AG04450 (cell line): ENCODE measurements at regions not wholly inside any gene's neighbourhood (a gene's known extent, or its start where the extent isn't known, plus 50 kb on each side); places are given as distances from the start of the nearest gene placed in this dataset.

Source experiments
- CTCF ChIA-PET: fragments of 300-600, 350-600 bp; formaldehyde crosslinking; extraction: SDS; loops from one replicate; lab custom pipeline; 2022; ENCODE audit warnings: antibody characterized with exemption, inconsistent platforms; lab: Charles Lee
- POLR2A ChIA-PET: fragments of 350-600 bp; formaldehyde crosslinking; extraction: SDS; loops from one replicate; lab custom pipeline; 2021; ENCODE audit warnings: antibody characterized with exemption, inconsistent platforms; lab: Yijun Ruan, JAX
- DNase-seq: peaks from one replicate; pipeline ENCODE4 v3.0.0-alpha.2; 2011; ENCODE audit warnings: low read depth, low spot score
- H3K27ac ChIP-seq: one replicate; pipeline ENCODE4 v1.5.1; 2012; ENCODE audit warnings: low read depth, low read length, control low read depth
- H3K27me3 ChIP-seq: one replicate; pipeline ENCODE4 v1.6.0; 2012; ENCODE audit warnings: low read length; ENCODE audit not compliant: control insufficient read depth, insufficient read depth
- H3K4me3 ChIP-seq: 2 replicates; pipeline ENCODE4 v1.5.1; 2011; ENCODE audit warnings: mild to moderate bottlenecking, low read depth, low read length, control low read depth
- H3K9me3 ChIP-seq: 2 replicates; pipeline ENCODE4 v1.5.1; 2012; ENCODE audit warnings: low read length; ENCODE audit not compliant: control insufficient read depth, insufficient read depth
- CTCF ChIP-seq: IDR thresholded peaks from 2 replicates; pipeline ENCODE4 v1.5.1; 2011; ENCODE audit warnings: low read depth, low read length, control low read depth, inconsistent platforms

GRCh38 chr10:125494651-125495239, 188.2 kb downstream of the TEX36 start:
- ChIA-PET CTCF (no interaction called here), POLR2A (no interaction called here)
- Histone ChIP-seq H3K4me3 (no peak overlapping the region), H3K9me3 (no peaks in the 10 kb centered on the region), H3K27ac (no peak overlapping the region), H3K27me3 (peaks cover 2% of the 10 kb centered on the region)
- DNase-seq, result no peak
- no peak for TF ChIP-seq CTCF

DNA sequence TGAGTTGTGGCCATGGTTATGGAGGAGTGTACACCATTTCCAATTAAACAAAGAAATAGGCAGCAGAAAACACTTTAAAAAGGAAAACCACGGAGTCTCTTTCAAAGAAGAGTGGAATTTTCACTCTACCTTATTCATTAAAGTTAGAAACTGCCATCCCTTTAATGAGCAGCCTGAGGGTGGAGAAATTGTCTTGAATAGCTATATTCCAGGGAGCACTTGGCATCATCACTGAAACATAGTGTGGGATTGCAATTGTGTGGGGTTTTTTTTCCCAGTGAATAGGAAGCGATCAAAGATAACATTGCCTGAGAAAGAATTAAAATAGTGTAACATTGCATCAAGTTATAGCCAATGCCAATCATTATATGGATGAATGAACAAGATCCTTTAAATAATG, 191.6 kb downstream of the TEX36 start:
- Histone ChIP-seq H3K4me3 (no peak overlapping the region), H3K27me3 (no peaks in the 10 kb centered on the region), H3K9me3 (no peaks in the 10 kb centered on the region), H3K27ac (no peak overlapping the region)
- POLR2A ChIA-PET, result no interaction called here
- DNase-seq, result no peak
- TF ChIP-seq CTCF, result no peak
- CTCF ChIA-PET, result no interaction called here

- POLR2A ChIA-PET, result no interaction called here
- CTCF ChIA-PET, result no interaction called here
Observed at GRCh38 chr10:125489731-125490130, 193.2 kb downstream of the TEX36 start.

DNA sequence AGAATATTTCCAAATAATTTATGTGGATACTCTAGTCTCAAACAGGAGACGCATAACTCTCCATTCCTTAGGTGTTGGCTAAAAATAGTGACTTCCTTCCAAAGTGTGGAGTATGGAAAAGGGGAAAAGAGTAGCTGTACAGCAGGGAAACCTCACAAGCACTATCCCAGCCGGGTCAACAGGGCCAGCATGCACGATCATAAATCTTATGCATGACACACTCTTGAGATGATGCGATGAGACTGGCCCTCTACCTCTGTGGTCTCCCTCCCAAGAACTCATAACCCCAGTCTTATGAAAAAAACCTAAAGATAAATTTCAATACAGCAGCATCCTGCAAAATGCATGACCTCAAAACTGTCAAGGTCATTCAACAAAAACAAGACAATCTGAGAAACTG, 197.3 kb downstream of the TEX36 start:
- no peaks in the 10 kb centered on the region for H3K9me3 ChIP-seq

More at GRCh38 chr10:125489731-125490130, 193.2 kb downstream of the TEX36 start:
- DNase-seq, result no peak
- H3K27me3 ChIP-seq, result no peaks in the 10 kb centered on the region
- no peak overlapping the region for H3K4me3 ChIP-seq
- no peak overlapping the region for H3K27ac ChIP-seq
- no peak for TF ChIP-seq CTCF
- H3K9me3 ChIP-seq, result no peaks in the 10 kb centered on the region

More for the DNA sequence above, 197.3 kb downstream of the TEX36 start:
- Histone ChIP-seq H3K4me3 (no peak overlapping the region), H3K27ac (no peak overlapping the region), H3K27me3 (no peaks in the 10 kb centered on the region)
- ChIA-PET POLR2A (no interaction called here), CTCF (no interaction called here)
- DNase-seq, result no peak
- TF ChIP-seq CTCF, result no peak
